Trophoblast cell (in vitro differentiated cells and primary cell): ENCODE measurements at regions not wholly inside any gene's neighbourhood (a gene's known extent, or its start where the extent isn't known, plus 50 kb on each side); places are given as distances from the start of the nearest gene placed in this dataset.

Experiments
- DNase-seq, 2 donors: peaks; one replicate each; pipeline ENCODE4 v3.0.0-alpha.2; 2016
- H2AFZ ChIP-seq: 2 replicates; pipeline ENCODE4 v1.6.1; 2013; ENCODE audit warnings: low read length, moderate library complexity, mild to moderate bottlenecking; ENCODE audit not compliant: insufficient read depth, poor library complexity
- H2AK5ac ChIP-seq: 2 replicates; pipeline ENCODE4 v1.6.1; 2013; ENCODE audit warnings: mild to moderate bottlenecking, low read length
- H2BK120ac ChIP-seq: 2 replicates; pipeline ENCODE4 v1.6.1; 2013; ENCODE audit warnings: low read length, mild to moderate bottlenecking, moderate library complexity; ENCODE audit not compliant: insufficient read depth, poor library complexity
- H2BK12ac ChIP-seq: 2 replicates; pipeline ENCODE4 v1.6.1; 2013; ENCODE audit warnings: mild to moderate bottlenecking, low read length, moderate library complexity
- H2BK5ac ChIP-seq: 2 replicates; pipeline ENCODE4 v1.6.1; 2013; ENCODE audit warnings: low read length, low read depth, moderate library complexity, mild to moderate bottlenecking; ENCODE audit not compliant: poor library complexity
- H3K14ac ChIP-seq: 2 replicates; pipeline ENCODE4 v1.6.1; 2013; ENCODE audit warnings: mild to moderate bottlenecking, low read length
- H3K18ac ChIP-seq: 2 replicates; pipeline ENCODE4 v1.6.1; 2013; ENCODE audit warnings: mild to moderate bottlenecking, low read length
- H3K23ac ChIP-seq: 2 replicates; pipeline ENCODE4 v1.6.1; 2013; ENCODE audit warnings: low read length
- H3K27ac ChIP-seq: 2 replicates; pipeline ENCODE4 v1.5.1; 2013; ENCODE audit warnings: low read depth, mild to moderate bottlenecking, inconsistent platforms, low read length, moderate library complexity
- H3K27me3 ChIP-seq: 2 replicates; pipeline ENCODE4 v1.6.1; 2013; ENCODE audit warnings: inconsistent platforms, mild to moderate bottlenecking, low read length, moderate library complexity; ENCODE audit not compliant: insufficient read depth
- H3K36me3 ChIP-seq, 2 experiments: 1 replicate in 1 of 2; 2 replicates in 1 of 2; pipeline ENCODE4 v1.6.1; 2013; ENCODE audit warnings: low read length in 2 of 2, mild to moderate bottlenecking in 2 of 2, moderate library complexity in 1 of 2; ENCODE audit not compliant: insufficient read depth in 2 of 2, control insufficient read depth in 1 of 2
- H3K4ac ChIP-seq: 2 replicates; pipeline ENCODE4 v1.6.1; 2013; ENCODE audit warnings: low read depth, mild to moderate bottlenecking, low read length, moderate library complexity
- H3K4me1 ChIP-seq, 2 experiments: 1 replicate in 1 of 2; 2 replicates in 1 of 2; pipeline ENCODE4 v1.6.1; 2013; ENCODE audit warnings: low read length in 2 of 2, mild to moderate bottlenecking in 2 of 2, moderate library complexity in 1 of 2; ENCODE audit not compliant: insufficient read depth in 2 of 2, control insufficient read depth in 1 of 2
- H3K4me2 ChIP-seq: 2 replicates; pipeline ENCODE4 v1.6.1; 2013; ENCODE audit warnings: inconsistent platforms, mild to moderate bottlenecking, low read length, moderate library complexity
- H3K4me3 ChIP-seq: 2 replicates; pipeline ENCODE4 v1.5.1; 2013; ENCODE audit warnings: mild to moderate bottlenecking, low read depth, low read length, inconsistent platforms
- H3K79me1 ChIP-seq: one replicate; pipeline ENCODE4 v1.6.1; 2013; ENCODE audit warnings: low read length
- H3K79me2 ChIP-seq: 2 replicates; pipeline ENCODE4 v1.6.1; 2013; ENCODE audit warnings: low read length, mild to moderate bottlenecking; ENCODE audit not compliant: control insufficient read depth, insufficient read depth, poor library complexity
- H3K9ac ChIP-seq: 2 replicates; pipeline ENCODE4 v1.6.1; 2013; ENCODE audit warnings: mild to moderate bottlenecking, low read length
- H3K9me3 ChIP-seq: 2 replicates; pipeline ENCODE4 v1.6.1; 2013; ENCODE audit warnings: low read depth, mild to moderate bottlenecking, control low read depth, inconsistent platforms, low read length; ENCODE audit not compliant: insufficient read depth
- H4K12ac ChIP-seq: 2 replicates; pipeline ENCODE4 v1.6.1; 2013; ENCODE audit warnings: low read depth, mild to moderate bottlenecking, low read length, moderate library complexity
- H4K8ac ChIP-seq: 2 replicates; pipeline ENCODE4 v1.6.1; 2013; ENCODE audit warnings: low read depth, mild to moderate bottlenecking, low read length, moderate library complexity
- H4K91ac ChIP-seq: one replicate; pipeline ENCODE4 v1.6.1; 2013; ENCODE audit warnings: low read depth, mild to moderate bottlenecking, low read length, moderate library complexity
- WGBS: extraction: QIAGEN DNeasy Blood & Tissue Kit; methylation state at CpG from one replicate; pipeline ENCODE4 v1.1.7; 2013; ENCODE audit warnings: missing lambda C conversion rate; ENCODE audit not compliant: insufficient read length, insufficient coverage; ENCODE audit errors: extremely low coverage; 5-methylcytosine and 5-hydroxymethylcytosine counted together

GRCh38 chr11:97224396-97224795 is 834.6 kb downstream of the JRKL start:
- no peaks in the 10 kb centered on the region for H3K79me2 ChIP-seq
- H3K36me3 ChIP-seq = no peaks in the 10 kb centered on the region
- no peak overlapping the region for H3K4me2 ChIP-seq
- H3K18ac ChIP-seq = no peak overlapping the region
- H3K4me3 ChIP-seq = no peak overlapping the region
- H3K4me1 ChIP-seq = peaks cover 2% of the 10 kb centered on the region in 2 experiments
- H2AFZ ChIP-seq = no peak overlapping the region
- H2BK120ac ChIP-seq = no peak overlapping the region
- H2BK5ac ChIP-seq = no peak overlapping the region
- no peak overlapping the region for H2AK5ac ChIP-seq
- no peak overlapping the region for H4K91ac ChIP-seq
- no peak overlapping the region for H3K9ac ChIP-seq
- no peaks in the 10 kb centered on the region for H3K27me3 ChIP-seq
- no peak for DNase-seq
- H3K14ac ChIP-seq = no peak overlapping the region
- H2BK12ac ChIP-seq = no peak overlapping the region
- H3K79me1 ChIP-seq = no peaks in the 10 kb centered on the region
- H3K23ac ChIP-seq = no peak overlapping the region
- H3K4ac ChIP-seq = no peak overlapping the region
- no peaks in the 10 kb centered on the region for H3K9me3 ChIP-seq
- H3K27ac ChIP-seq = peak overlapping the region; percentile 46
- no peak overlapping the region for H4K8ac ChIP-seq
- H4K12ac ChIP-seq = no peak overlapping the region
- WGBS = no CpG with 5 or more reads among the region's 4 CpGs

- Histone ChIP-seq H3K27ac (peak overlapping the region; percentile 61), H4K91ac (no peak overlapping the region), H2BK12ac (no peak overlapping the region), H4K12ac (no peak overlapping the region), H3K4ac (no peak overlapping the region), H3K79me1 (no peaks in the 10 kb centered on the region), H3K27me3 (no peaks in the 10 kb centered on the region), H3K18ac (no peak overlapping the region), H3K79me2 (no peaks in the 10 kb centered on the region), H3K36me3 (no peaks in the 10 kb centered on the region), H3K4me3 (no peak overlapping the region), H3K23ac (no peak overlapping the region), H4K8ac (no peak overlapping the region), H2AFZ (no peak overlapping the region), H2BK120ac (no peak overlapping the region), H3K4me1 (peaks cover 2% of the 10 kb centered on the region in 2 experiments), H3K9me3 (no peaks in the 10 kb centered on the region), H3K14ac (no peak overlapping the region), H3K4me2 (no peak overlapping the region), H3K9ac (no peak overlapping the region), H2BK5ac (no peak overlapping the region), H2AK5ac (no peak overlapping the region)
- DNase-seq = peak in 1 of 2 donors; percentile 15
- no CpG with 5 or more reads among the region's 5 CpGs for WGBS
These were observed 836.0 kb downstream of the JRKL start for GRCh38 chr11:97225794-97226193.

- Histone ChIP-seq H2BK5ac (no peak overlapping the region), H3K4me3 (no peak overlapping the region), H2AK5ac (no peak overlapping the region), H3K27ac (no peak overlapping the region), H3K4me1 (peaks cover 2% of the 10 kb centered on the region in 2 experiments), H3K4ac (no peak overlapping the region), H4K8ac (no peak overlapping the region), H3K27me3 (no peaks in the 10 kb centered on the region), H2AFZ (no peak overlapping the region), H4K91ac (no peak overlapping the region), H4K12ac (no peak overlapping the region), H3K36me3 (no peaks in the 10 kb centered on the region), H2BK12ac (no peak overlapping the region), H3K4me2 (no peak overlapping the region), H3K14ac (no peak overlapping the region), H3K79me1 (no peaks in the 10 kb centered on the region), H3K23ac (no peak overlapping the region), H2BK120ac (no peak overlapping the region), H3K9ac (no peak overlapping the region), H3K9me3 (no peaks in the 10 kb centered on the region), H3K79me2 (no peaks in the 10 kb centered on the region), H3K18ac (no peak overlapping the region)
- WGBS = no CpG with 5 or more reads among the region's 3 CpGs
- no peak for DNase-seq
These were observed 840.1 kb downstream of the JRKL start for GRCh38 chr11:97229936-97230335.

- no peaks in the 10 kb centered on the region for H3K9me3 ChIP-seq
- H3K4me2 ChIP-seq = no peak overlapping the region
- H3K79me1 ChIP-seq = no peaks in the 10 kb centered on the region
- no peak overlapping the region for H3K9ac ChIP-seq
- H2BK120ac ChIP-seq = no peak overlapping the region
- H2AK5ac ChIP-seq = no peak overlapping the region
- H3K36me3 ChIP-seq = no peaks in the 10 kb centered on the region
- H3K27me3 ChIP-seq = no peaks in the 10 kb centered on the region
- H3K79me2 ChIP-seq = no peaks in the 10 kb centered on the region
- no peak overlapping the region for H3K14ac ChIP-seq
- no peak overlapping the region for H4K8ac ChIP-seq
- H3K4me3 ChIP-seq = no peak overlapping the region
- no peak overlapping the region for H2BK12ac ChIP-seq
- no peak overlapping the region for H3K23ac ChIP-seq
- H2BK5ac ChIP-seq = no peak overlapping the region
- H3K4ac ChIP-seq = no peak overlapping the region
- H4K12ac ChIP-seq = no peak overlapping the region
- H3K4me1 ChIP-seq = no peaks in the 10 kb centered on the region
- H3K27ac ChIP-seq = no peak overlapping the region
- no peak overlapping the region for H2AFZ ChIP-seq
- no peak overlapping the region for H3K18ac ChIP-seq
- no peak for DNase-seq
- H4K91ac ChIP-seq = no peak overlapping the region
These were observed 841.4 kb downstream of the JRKL start for GRCh38 chr11:97231231-97231630.
